D341Med (cell line): ENCODE measurements at regions not wholly inside any gene's neighbourhood (a gene's known extent, or its start where the extent isn't known, plus 50 kb on each side); places are given as distances from the start of the nearest gene placed in this dataset.

Experiments
- DNase-seq: peaks from one replicate; pipeline ENCODE4 v3.0.0; 2012; ENCODE audit warnings: low spot score

- no peak for DNase-seq
These were observed 64.7 kb upstream of the PTPN13 start for GRCh38 chr4:86529436-86529835.

- no peak for DNase-seq
These were observed 63.9 kb upstream of the PTPN13 start for GRCh38 chr4:86530183-86530582.

DNA sequence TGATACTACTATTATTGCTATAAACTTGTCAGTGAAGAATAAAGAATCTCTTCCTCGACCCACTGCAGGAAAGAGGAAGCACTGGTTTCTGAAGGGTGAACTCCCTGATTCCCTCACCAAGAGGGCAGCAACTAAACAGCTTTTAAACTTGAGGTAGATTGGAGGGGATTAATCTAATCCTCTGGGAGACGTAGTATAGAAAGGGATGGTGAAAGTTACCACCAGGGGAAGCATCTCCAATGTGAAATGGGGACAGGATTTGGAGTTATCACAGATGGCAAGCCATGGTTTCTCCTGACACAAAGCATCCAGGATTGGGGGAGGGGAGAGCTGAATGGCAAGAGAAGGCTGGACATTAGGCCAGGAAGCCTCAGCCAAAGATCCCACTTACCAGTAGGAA is 62.7 kb upstream of the PTPN13 start:
- DNase-seq: peak; percentile 72

GRCh38 chr4:86532851-86533250 is 61.3 kb upstream of the PTPN13 start:
- no peak for DNase-seq

DNA sequence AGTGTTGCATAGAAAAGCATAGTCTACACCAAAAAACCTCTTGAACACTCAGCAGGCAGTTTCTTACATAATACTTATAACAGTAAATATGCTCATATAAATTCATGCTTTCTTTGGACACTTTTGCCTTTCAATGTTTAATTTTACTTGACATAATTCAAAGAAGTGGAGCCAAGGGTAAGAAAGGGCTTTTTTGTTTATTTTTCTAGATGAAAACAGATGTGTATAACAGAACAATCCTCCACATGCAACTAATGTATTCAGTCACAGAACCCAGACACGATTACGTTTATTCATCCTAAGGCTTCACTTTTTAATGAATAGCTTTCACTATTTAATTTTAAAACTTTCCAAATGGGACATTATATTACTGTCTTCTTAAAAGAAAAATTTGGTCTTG is 58.0 kb upstream of the PTPN13 start:
- DNase-seq: no peak

GRCh38 chr4:86542319-86543027 is 51.6 kb upstream of the PTPN13 start:
- no peak for DNase-seq

GRCh38 chr4:86543080-86543479 is 51.0 kb upstream of the PTPN13 start:
- DNase-seq: no peak

DNA sequence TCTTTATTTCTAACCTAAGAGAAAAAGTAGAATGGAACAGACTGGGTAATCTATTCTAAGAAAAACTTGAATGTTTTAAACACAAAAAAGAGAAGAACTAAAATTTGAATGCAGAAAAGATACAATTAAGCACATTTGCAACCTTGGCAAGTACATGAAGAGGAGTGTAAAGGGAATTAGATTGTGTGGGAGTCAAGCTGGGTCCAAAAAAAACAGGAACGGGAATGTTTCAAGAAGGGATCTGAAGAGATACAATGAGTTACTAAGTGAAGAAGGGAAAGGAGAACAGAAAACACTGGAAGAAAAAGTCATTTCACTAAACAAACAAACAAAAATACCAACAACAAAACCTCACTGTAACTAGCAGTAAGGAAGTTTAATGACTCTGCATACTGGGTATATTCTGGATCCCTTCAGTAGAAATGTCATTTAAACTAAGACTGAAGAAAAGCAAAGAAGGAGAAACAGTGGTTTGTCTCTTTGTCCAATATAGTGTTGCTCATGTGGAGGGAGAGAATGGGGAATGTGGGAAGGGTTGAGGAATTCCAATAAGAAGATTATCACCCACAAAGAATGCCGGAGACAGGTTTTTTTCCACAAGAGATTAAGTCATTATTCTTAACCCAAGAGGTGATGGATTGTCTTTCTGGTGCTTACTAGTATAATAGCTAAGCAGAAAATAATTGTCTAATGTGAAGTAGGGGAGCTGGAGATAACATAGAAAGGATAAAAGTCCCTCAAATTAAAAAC is 50.4 kb upstream of the PTPN13 start:
- no peak for DNase-seq

GRCh38 chr4:86544310-86544966 is 49.7 kb upstream of the PTPN13 start:
- no peak for DNase-seq
